ENCODE measurements at regions not wholly inside any gene's neighbourhood (a gene's known extent, or its start where the extent isn't known, plus 50 kb on each side); places are given as distances from the start of the nearest gene placed in this dataset.
"Not testable (repeated sequence)": the region's sequence is repeated elsewhere in the genome, so short reads cannot be mapped to it uniquely, and the experiment has no call there.

DNA sequence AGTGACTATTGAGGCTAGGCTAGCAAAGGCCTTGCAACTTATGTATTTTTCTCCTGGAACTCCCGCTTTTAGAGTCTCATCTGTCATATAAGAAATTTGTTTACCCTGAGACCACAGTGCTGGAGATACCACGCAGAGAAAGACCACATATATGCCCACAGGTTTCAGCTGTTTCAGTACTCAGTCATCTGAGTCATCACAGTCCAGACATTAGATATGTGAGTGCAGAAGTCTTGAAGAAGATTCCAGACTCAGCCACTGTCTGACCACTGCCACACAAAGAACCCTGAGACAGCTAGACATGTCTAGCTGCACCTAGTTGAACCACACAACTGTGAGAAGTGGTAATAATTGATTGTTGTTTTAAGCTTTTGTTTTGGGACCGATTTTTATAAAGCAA is 648.3 kb downstream of the EPM2A start:
- DNase-seq (ENCODE audit: low spot score): no peak
- TF ChIP-seq, protein P1, sequence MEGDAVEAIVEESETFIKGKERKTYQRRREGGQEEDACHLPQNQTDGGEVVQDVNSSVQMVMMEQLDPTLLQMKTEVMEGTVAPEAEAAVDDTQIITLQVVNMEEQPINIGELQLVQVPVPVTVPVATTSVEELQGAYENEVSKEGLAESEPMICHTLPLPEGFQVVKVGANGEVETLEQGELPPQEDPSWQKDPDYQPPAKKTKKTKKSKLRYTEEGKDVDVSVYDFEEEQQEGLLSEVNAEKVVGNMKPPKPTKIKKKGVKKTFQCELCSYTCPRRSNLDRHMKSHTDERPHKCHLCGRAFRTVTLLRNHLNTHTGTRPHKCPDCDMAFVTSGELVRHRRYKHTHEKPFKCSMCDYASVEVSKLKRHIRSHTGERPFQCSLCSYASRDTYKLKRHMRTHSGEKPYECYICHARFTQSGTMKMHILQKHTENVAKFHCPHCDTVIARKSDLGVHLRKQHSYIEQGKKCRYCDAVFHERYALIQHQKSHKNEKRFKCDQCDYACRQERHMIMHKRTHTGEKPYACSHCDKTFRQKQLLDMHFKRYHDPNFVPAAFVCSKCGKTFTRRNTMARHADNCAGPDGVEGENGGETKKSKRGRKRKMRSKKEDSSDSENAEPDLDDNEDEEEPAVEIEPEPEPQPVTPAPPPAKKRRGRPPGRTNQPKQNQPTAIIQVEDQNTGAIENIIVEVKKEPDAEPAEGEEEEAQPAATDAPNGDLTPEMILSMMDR (IDR thresholded peaks at IDR 0.05; ENCODE audit: extremely low read depth, missing control alignments): no peak

DNA sequence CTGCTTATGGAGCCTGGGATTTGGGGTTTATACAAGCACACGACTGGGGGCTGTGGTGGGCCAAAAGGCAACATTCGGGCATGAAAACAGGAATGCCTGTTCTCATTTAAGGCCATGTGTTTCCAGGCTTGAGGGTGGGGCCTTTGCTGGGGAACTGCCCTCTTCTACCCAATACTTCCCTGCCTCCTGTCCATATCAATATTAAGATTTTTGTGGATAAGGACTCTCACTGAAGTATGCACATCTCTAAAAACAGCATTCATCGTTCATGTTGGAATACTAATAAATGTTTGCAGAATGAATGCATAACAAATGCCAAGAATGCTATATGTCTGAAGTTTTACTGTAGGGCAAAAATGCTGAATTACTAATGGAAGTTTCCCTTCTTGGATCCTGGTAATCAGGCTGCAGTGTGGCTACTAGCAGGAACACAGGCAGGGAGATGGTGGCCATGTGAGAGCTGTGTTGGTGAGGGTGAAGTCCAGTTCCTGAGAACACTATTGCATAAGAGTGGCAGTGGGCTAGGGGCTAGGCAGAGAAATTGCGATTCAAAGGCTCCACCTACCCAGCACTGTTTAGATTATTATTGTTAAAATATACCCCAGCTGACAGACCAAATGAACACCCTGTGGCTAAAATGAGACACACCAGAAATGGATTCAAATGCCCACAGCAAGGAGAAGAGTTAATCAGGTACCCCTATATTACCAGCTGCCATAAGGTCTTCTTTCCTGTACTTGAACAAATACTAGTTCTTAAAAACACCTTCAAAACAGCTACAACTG is 644.3 kb downstream of the EPM2A start:
- TF ChIP-seq, protein P1 (IDR thresholded peaks at IDR 0.05; ENCODE audit: extremely low read depth, missing control alignments): no peak
- no peak for DNase-seq (ENCODE audit: low spot score)

DNA sequence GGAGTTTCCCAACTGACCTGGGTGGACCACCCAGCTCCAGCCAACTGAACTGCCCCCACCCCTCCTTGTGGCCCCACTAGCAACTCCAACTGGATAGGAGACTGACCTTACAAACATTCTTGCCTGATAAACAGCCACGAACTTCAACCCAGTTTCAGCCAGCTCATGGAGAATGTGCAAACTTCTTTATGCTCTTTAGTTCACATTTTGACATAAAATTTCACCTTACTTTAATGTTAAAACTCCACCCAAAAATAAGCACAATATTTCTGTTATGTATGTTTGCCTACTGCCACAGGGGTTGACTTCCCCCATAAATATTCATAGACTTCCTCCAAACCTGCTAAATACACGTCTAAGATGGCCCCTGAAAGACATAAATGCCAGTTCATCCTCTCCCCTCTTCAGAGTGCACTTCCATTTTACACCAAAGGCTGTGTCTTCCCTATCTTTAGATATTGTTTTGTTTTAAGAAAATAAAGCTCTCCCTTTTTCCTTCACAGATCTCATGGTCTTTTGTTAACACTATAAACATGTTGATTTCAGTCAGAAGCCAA is 643.7 kb downstream of the EPM2A start:
- TF ChIP-seq, protein P1 (IDR thresholded peaks at IDR 0.05; ENCODE audit: extremely low read depth, missing control alignments): no peak
- no peak for DNase-seq (ENCODE audit: low spot score)

GRCh38 chr6:145092554-145092953 is 642.8 kb downstream of the EPM2A start:
- TF ChIP-seq, protein P1 (IDR thresholded peaks at IDR 0.05; ENCODE audit: extremely low read depth, missing control alignments): no peak
- DNase-seq (ENCODE audit: low spot score): no peak

DNA sequence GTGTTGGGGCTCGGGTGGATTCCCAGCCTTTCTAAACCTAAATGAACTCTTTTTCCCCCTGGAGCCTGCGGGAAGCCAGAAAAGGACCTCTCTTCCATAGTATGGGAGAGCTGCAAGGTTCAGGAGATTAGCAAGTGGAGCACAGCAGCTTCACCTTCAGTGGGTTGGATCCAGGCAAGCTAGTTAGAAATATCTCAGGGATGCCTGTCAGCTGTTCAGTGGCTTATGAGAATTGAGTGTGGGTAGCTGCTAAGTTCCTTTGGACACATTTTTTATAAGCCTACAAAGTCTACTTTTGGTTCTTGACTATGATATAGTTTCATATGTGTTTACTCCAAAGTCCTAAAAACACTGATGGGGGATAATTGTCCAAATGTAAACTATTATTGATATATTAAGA is 642.1 kb downstream of the EPM2A start:
- TF ChIP-seq, protein P1 (IDR thresholded peaks at IDR 0.05; ENCODE audit: extremely low read depth, missing control alignments): no peak
- no peak for DNase-seq (ENCODE audit: low spot score)

GRCh38 chr6:145096846-145097245 is 638.5 kb downstream of the EPM2A start:
- DNase-seq (ENCODE audit: low spot score): no peak
- TF ChIP-seq, protein P1 (IDR thresholded peaks at IDR 0.05; ENCODE audit: extremely low read depth, missing control alignments): no peak

GRCh38 chr6:145098127-145098526 is 637.2 kb downstream of the EPM2A start:
- not testable (repeated sequence) for DNase-seq (ENCODE audit: low spot score)

GRCh38 chr6:145099713-145100112 is 635.6 kb downstream of the EPM2A start:
- TF ChIP-seq, protein P1 (IDR thresholded peaks at IDR 0.05; ENCODE audit: extremely low read depth, missing control alignments): no peak
- no peak for DNase-seq (ENCODE audit: low spot score)

All from GM20000 (cell line).